ENCODE measurements at regions not wholly inside any gene's neighbourhood (a gene's known extent, or its start where the extent isn't known, plus 50 kb on each side); places are given as distances from the start of the nearest gene placed in this dataset.

DNA sequence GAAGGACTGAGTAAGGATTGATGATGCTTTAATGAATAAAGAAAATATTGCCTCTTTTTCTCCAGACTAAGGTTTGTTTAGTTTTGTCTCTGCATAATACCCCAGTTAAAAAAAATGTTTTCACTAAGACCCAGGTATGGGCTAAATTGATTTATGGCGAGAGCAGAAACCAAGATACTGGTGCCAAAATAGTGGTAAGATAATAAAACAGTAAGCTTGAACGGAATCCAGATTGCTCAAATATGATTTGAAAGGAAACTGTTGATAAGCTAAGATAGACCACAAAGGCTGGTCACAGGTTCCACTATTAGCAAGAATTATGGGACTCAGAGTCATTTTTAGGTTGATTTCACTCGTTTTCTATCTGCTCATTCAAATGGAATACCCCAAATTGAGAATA, 831.2 kb downstream of the EPHA7 start:
- TF ChIP-seq, protein P1, sequence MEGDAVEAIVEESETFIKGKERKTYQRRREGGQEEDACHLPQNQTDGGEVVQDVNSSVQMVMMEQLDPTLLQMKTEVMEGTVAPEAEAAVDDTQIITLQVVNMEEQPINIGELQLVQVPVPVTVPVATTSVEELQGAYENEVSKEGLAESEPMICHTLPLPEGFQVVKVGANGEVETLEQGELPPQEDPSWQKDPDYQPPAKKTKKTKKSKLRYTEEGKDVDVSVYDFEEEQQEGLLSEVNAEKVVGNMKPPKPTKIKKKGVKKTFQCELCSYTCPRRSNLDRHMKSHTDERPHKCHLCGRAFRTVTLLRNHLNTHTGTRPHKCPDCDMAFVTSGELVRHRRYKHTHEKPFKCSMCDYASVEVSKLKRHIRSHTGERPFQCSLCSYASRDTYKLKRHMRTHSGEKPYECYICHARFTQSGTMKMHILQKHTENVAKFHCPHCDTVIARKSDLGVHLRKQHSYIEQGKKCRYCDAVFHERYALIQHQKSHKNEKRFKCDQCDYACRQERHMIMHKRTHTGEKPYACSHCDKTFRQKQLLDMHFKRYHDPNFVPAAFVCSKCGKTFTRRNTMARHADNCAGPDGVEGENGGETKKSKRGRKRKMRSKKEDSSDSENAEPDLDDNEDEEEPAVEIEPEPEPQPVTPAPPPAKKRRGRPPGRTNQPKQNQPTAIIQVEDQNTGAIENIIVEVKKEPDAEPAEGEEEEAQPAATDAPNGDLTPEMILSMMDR (IDR thresholded peaks at IDR 0.05), result no peak
- no peak for TF ChIP-seq POLR2A (IDR thresholded peaks at IDR 0.05)
